ENCODE measurements at regions not wholly inside any gene's neighbourhood (a gene's known extent, or its start where the extent isn't known, plus 50 kb on each side); places are given as distances from the start of the nearest gene placed in this dataset.

- no peak for TF ChIP-seq TAF7 (optimal IDR thresholded peaks at IDR 0.05; ENCODE audit: borderline replicate concordance, low read depth, low read length)
- no peak for TF ChIP-seq BRCA1 (IDR thresholded peaks at IDR 0.05; ENCODE audit: low read depth, low read length)
- TF ChIP-seq SP2 (IDR thresholded peaks at IDR 0.05; ENCODE audit: low read length) = no peak
- no peak for TF ChIP-seq ZNF274 (IDR thresholded peaks at IDR 0.05; ENCODE audit: borderline replicate concordance, extremely low read depth, low read length)
- no peak for TF ChIP-seq TBP (IDR thresholded peaks at IDR 0.05; ENCODE audit: low read depth, low read length)
- TF ChIP-seq SIX5 (IDR thresholded peaks at IDR 0.05; ENCODE audit: low read depth, low read length) = no peak
- TF ChIP-seq CREB1 (IDR thresholded peaks at IDR 0.05) = no peak
- no peak for TF ChIP-seq PHF8 (conservative IDR thresholded peaks at IDR 0.05; ENCODE audit: low read depth, low read length)
- TF ChIP-seq RBBP5 (IDR thresholded peaks at IDR 0.05; ENCODE audit: borderline replicate concordance, low read depth, low read length) = no peak
- no peak for TF ChIP-seq KDM5A (IDR thresholded peaks at IDR 0.05; ENCODE audit: low read length)
- no peak for TF ChIP-seq CEBPB (IDR thresholded peaks at IDR 0.05; ENCODE audit: low read depth, low read length)
- TF ChIP-seq JUND (IDR thresholded peaks at IDR 0.05; ENCODE audit: low read length) = no peak
- no peak for TF ChIP-seq HDAC6 (IDR thresholded peaks at IDR 0.05; ENCODE audit: low read depth, low read length)
- no peak for TF ChIP-seq CHD1 (IDR thresholded peaks at IDR 0.05; ENCODE audit: low read depth, low read length)
- no peak for TF ChIP-seq NANOG (IDR thresholded peaks at IDR 0.05; ENCODE audit: insufficient read depth, low read depth, low read length, poor library complexity, severe bottlenecking)
- no peak for TF ChIP-seq RAD21 (IDR thresholded peaks at IDR 0.05 in 1 of 2, conservative IDR thresholded peaks at IDR 0.05 in 1 of 2; ENCODE audit: low read depth in 2 of 2, low read length in 2 of 2)
- no peak for TF ChIP-seq TEAD4 (IDR thresholded peaks at IDR 0.05; ENCODE audit: low read depth, low read length)
Measured at GRCh38 chr1:218205721-218206120, 79.4 kb upstream of the RRP15 start (continued).
